RWPE2 (cell line): ENCODE measurements at regions not wholly inside any gene's neighbourhood (a gene's known extent, or its start where the extent isn't known, plus 50 kb on each side); places are given as distances from the start of the nearest gene placed in this dataset.

Source experiments
- ATAC-seq: fragments of 200-7000 bp; cut with Tn5 transposase; 3 replicates; pipeline ENCODE4 v1.9.1; 2021; ENCODE audit warnings: low read depth
- DNase-seq: peaks from one replicate; pipeline ENCODE4 v3.0.0-alpha.2; 2020; ENCODE audit warnings: low spot score
- H3K27ac ChIP-seq: fragments of 450-650 bp; 2 replicates; pipeline ENCODE4 v1.5.1; 2017; ENCODE audit warnings: mild to moderate bottlenecking; ENCODE audit not compliant: poor library complexity, severe bottlenecking
- H3K27me3 ChIP-seq: fragments of 250-450 bp; sonication (Bioruptor Pico); 2 replicates; pipeline ENCODE4 v1.5.1; 2021; ENCODE audit warnings: mild to moderate bottlenecking, moderate library complexity; ENCODE audit not compliant: insufficient read depth, poor library complexity, severe bottlenecking
- H3K36me3 ChIP-seq: fragments of 250-450 bp; sonication (Bioruptor Pico); 2 replicates; pipeline ENCODE4 v1.5.1; 2020; ENCODE audit warnings: low read depth, mild to moderate bottlenecking, moderate library complexity
- H3K4me1 ChIP-seq: fragments of 250-450 bp; sonication (Bioruptor Pico); 2 replicates; pipeline ENCODE4 v1.5.1; 2021; ENCODE audit warnings: mild to moderate bottlenecking, moderate library complexity; ENCODE audit not compliant: insufficient read depth, poor library complexity, severe bottlenecking
- H3K4me3 ChIP-seq: fragments of 250-450 bp; sonication (Bioruptor Pico); 2 replicates; pipeline ENCODE4 v1.5.1; 2021; ENCODE audit warnings: mild to moderate bottlenecking, moderate library complexity; ENCODE audit not compliant: severe bottlenecking
- H3K9me3 ChIP-seq: fragments of 250-450 bp; sonication (Bioruptor Pico); 2 replicates; pipeline ENCODE4 v1.5.1; 2021; ENCODE audit warnings: mild to moderate bottlenecking, moderate library complexity; ENCODE audit not compliant: severe bottlenecking
- TF ChIP-seq, protein P1 (sequence below): fragments of 450-650 bp; IDR thresholded peaks from one replicate; pipeline ENCODE4 v1.5.1; 2017; ENCODE audit warnings: mild to moderate bottlenecking, moderate library complexity; ENCODE audit not compliant: poor library complexity, severe bottlenecking

DNA sequence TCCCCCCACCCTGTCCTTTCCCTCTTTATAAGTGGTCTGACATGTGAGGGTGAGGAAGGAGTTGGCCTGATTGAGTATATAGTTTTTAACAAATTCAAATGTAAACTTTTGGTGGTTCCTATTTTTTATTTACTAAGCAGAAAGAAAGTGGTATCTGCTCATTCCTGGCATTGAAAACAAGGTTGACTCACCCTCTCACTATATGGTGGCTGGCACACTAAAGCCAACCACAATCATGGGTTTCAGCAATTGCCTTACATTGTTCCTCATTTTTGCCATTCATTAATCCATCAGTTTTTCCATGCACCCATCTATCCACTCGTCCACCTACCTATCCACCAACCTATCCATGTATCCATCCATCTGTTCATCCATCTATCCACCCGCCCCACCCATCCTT, 75.4 kb upstream of the IGFBP5 start:
- H3K4me1 ChIP-seq = peaks cover 5% of the 10 kb centered on the region
- TF ChIP-seq, protein P1, sequence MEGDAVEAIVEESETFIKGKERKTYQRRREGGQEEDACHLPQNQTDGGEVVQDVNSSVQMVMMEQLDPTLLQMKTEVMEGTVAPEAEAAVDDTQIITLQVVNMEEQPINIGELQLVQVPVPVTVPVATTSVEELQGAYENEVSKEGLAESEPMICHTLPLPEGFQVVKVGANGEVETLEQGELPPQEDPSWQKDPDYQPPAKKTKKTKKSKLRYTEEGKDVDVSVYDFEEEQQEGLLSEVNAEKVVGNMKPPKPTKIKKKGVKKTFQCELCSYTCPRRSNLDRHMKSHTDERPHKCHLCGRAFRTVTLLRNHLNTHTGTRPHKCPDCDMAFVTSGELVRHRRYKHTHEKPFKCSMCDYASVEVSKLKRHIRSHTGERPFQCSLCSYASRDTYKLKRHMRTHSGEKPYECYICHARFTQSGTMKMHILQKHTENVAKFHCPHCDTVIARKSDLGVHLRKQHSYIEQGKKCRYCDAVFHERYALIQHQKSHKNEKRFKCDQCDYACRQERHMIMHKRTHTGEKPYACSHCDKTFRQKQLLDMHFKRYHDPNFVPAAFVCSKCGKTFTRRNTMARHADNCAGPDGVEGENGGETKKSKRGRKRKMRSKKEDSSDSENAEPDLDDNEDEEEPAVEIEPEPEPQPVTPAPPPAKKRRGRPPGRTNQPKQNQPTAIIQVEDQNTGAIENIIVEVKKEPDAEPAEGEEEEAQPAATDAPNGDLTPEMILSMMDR = no peak
- H3K9me3 ChIP-seq = no peaks in the 10 kb centered on the region
- H3K27ac ChIP-seq = no peak overlapping the region
- DNase-seq (no peak), ATAC-seq (no peak)
- no peaks in the 10 kb centered on the region for H3K27me3 ChIP-seq
- no peaks in the 10 kb centered on the region for H3K36me3 ChIP-seq
- no peak overlapping the region for H3K4me3 ChIP-seq

DNA sequence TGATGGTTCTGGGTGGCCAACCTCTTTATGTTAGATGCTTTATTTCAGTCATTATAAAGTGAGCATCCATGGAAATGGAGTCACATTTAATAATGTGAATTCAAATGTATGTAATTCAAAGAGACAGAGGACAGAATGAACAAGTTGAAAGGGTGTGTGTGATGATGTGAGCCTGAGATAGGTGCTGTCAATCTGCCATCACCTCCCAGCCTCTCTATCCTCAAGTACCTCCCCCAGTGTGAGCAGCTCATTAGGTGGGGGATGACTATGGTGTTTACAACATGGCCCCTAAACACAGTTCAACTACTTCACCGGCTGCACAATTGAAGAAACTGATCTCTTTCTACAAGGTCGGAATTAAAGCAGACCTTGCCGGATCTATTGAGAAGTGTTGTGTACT, 74.7 kb upstream of the IGFBP5 start:
- TF ChIP-seq, protein P1 = no peak

DNA sequence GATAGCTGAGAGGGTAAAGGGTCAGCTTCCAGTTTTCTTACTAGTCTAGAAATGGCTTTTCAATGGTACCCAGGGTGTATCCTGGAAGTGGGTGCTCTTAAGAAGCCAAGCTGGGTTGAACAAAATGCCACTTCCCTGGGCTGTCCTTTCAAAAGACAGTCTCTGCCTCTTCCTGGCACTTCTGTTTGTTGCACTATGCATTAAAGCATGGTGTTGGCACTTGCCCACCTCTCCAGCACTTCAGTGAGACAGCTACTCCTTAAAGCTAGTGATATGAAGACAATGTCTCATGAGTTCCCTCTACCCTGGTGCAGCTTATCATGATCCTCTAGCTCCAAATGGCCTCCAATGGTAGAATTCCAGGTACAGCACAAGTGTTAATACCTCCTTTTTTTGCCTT, 74.3 kb upstream of the IGFBP5 start:
- DNase-seq = no peak
- ATAC-seq = no peak

More for the DNA sequence above, 74.7 kb upstream of the IGFBP5 start:
- no peak for ATAC-seq
- H3K27ac ChIP-seq = no peak overlapping the region
- H3K4me3 ChIP-seq = no peak overlapping the region
- no peak for DNase-seq
- no peaks in the 10 kb centered on the region for H3K27me3 ChIP-seq
- H3K36me3 ChIP-seq = no peaks in the 10 kb centered on the region
- H3K4me1 ChIP-seq = peaks cover 5% of the 10 kb centered on the region
- no peaks in the 10 kb centered on the region for H3K9me3 ChIP-seq

DNA sequence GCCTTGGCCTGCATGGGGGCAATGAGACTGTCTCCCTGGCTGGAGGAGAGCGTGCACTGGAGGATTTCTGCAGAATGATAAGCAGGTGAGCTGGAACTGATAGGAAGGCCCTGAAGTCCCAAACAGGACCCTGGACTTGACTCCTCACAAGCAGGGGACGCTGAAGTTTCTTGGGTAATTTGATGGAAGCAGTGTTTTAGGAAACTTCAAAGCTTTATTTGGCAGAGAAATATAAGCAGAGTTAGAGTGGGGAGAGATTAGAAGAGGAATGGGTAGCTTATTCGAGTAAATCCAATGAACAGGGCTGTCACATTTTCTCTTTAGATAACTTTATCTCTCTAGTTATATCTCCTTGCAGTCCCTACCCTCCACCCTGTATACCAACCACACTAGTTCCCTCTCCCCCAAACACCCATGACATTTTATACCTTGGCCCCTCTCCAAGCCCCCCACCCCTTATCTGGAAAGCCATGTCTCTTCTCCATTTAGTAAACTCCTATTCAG, 73.6 kb upstream of the IGFBP5 start:
- no peak for DNase-seq
- no peaks in the 10 kb centered on the region for H3K9me3 ChIP-seq

More for the DNA sequence above, 74.3 kb upstream of the IGFBP5 start:
- Histone ChIP-seq H3K36me3 (no peaks in the 10 kb centered on the region), H3K9me3 (no peaks in the 10 kb centered on the region), H3K4me3 (no peak overlapping the region), H3K4me1 (peaks cover 1% of the 10 kb centered on the region), H3K27ac (no peak overlapping the region), H3K27me3 (no peaks in the 10 kb centered on the region)
- TF ChIP-seq, protein P1 = no peak

DNA sequence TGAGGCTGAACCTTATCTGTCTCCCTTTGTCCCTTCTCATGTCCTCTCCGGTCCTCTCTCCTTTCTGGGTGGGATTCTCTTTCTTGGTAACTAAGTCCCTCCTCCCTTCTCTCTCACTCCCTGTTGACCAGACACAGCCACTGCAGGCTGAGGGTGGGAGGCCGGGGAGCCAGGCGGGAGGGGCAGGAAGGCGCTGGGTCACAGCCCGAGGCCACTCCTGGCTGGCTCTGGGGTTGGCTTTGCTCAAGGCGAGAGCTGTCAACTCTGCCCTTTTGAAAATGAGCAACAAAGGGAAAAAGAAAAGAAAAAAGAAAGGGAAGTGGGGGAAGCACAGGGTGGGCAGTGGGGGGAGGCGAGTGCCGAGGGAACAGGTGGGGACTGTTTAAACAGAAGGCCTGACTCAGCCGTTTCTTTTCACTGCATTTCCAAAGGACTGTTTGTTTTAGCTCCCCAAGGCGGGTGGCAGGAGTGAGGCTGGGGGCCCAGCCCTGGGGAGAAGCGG, 70.5 kb upstream of the IGFBP5 start:
- DNase-seq (no peak), ATAC-seq (no peak)
- TF ChIP-seq, protein P1 = no peak

More for the DNA sequence above, 73.6 kb upstream of the IGFBP5 start:
- no peak for ATAC-seq
- no peak overlapping the region for H3K27ac ChIP-seq
- H3K36me3 ChIP-seq = no peaks in the 10 kb centered on the region
- TF ChIP-seq, protein P1 = no peak
- no peak overlapping the region for H3K4me3 ChIP-seq
- no peaks in the 10 kb centered on the region for H3K4me1 ChIP-seq
- H3K27me3 ChIP-seq = no peaks in the 10 kb centered on the region

More for the DNA sequence above, 70.5 kb upstream of the IGFBP5 start:
- no peaks in the 10 kb centered on the region for H3K27me3 ChIP-seq
- no peak overlapping the region for H3K27ac ChIP-seq
- H3K9me3 ChIP-seq = no peaks in the 10 kb centered on the region
- H3K36me3 ChIP-seq = no peaks in the 10 kb centered on the region
- H3K4me3 ChIP-seq = no peak overlapping the region
- no peaks in the 10 kb centered on the region for H3K4me1 ChIP-seq
